SU-DHL-6 (cell line): ENCODE measurements at regions not wholly inside any gene's neighbourhood (a gene's known extent, or its start where the extent isn't known, plus 50 kb on each side); places are given as distances from the start of the nearest gene placed in this dataset.

ENCODE experiments used
- H2AFZ ChIP-seq: fragments of 200-600 bp; sonication (generic); 2 replicates; pipeline ENCODE4 v1.6.1; 2014; ENCODE audit warnings: low read depth, mild to moderate bottlenecking, moderate library complexity, mixed read lengths, antibody characterized with exemption, low read length; ENCODE audit not compliant: severe bottlenecking
- H3F3A ChIP-seq: fragments of 200-600 bp; shearing (Covaris generic); 2 replicates; pipeline ENCODE4 v1.6.0; 2016; ENCODE audit warnings: antibody characterized with exemption, mild to moderate bottlenecking; ENCODE audit not compliant: insufficient read depth
- H3K27ac ChIP-seq: fragments of 200-600 bp; sonication (generic); 2 replicates; pipeline ENCODE4 v1.5.1; 2016; ENCODE audit warnings: low read depth, mild to moderate bottlenecking, low read length, moderate library complexity, mixed read lengths
- H3K27me3 ChIP-seq: fragments of 200-600 bp; sonication (generic), shearing (Covaris generic); 2 replicates; pipeline ENCODE4 v1.6.0; 2014; ENCODE audit warnings: mild to moderate bottlenecking, low read length
- H3K36me3 ChIP-seq: fragments of 200-600 bp; sonication (generic); 2 replicates; pipeline ENCODE4 v1.6.1; 2014; ENCODE audit warnings: mild to moderate bottlenecking, low read length, mixed read lengths
- H3K4me2 ChIP-seq: fragments of 300-600, 200-600 bp; shearing (Covaris generic), sonication (generic); 2 replicates; pipeline ENCODE4 v1.6.0; 2014; ENCODE audit warnings: low read length, low read depth, mild to moderate bottlenecking; ENCODE audit not compliant: poor library complexity, severe bottlenecking
- H3K4me3 ChIP-seq: fragments of 200-600 bp; sonication (generic); 2 replicates; pipeline ENCODE4 v1.5.1; 2014; ENCODE audit warnings: antibody characterized with exemption, low read length, mild to moderate bottlenecking, mixed read lengths; ENCODE audit not compliant: insufficient read depth, poor library complexity, severe bottlenecking
- H3K79me2 ChIP-seq: fragments of 200-600 bp; sonication (generic); 2 replicates; pipeline ENCODE4 v1.6.1; 2014; ENCODE audit warnings: mild to moderate bottlenecking, low read length, moderate library complexity; ENCODE audit not compliant: insufficient read depth
- H3K9ac ChIP-seq: fragments of 200-600 bp; sonication (generic); 2 replicates; pipeline ENCODE4 v1.7.0; 2014; ENCODE audit warnings: mild to moderate bottlenecking, low read length
- H3K9me2 ChIP-seq: fragments of 200-600 bp; sonication (generic); replicated peaks from 2 replicates; pipeline ENCODE4 v1.6.1; 2014; ENCODE audit warnings: low read length; ENCODE audit not compliant: insufficient read depth
- H3K9me3 ChIP-seq: fragments of 200-600 bp; sonication (generic); 2 replicates; pipeline ENCODE4 v1.6.1; 2014; ENCODE audit warnings: low read length, mixed read lengths; ENCODE audit not compliant: insufficient read depth
- H4K20me1 ChIP-seq: fragments of 200-600 bp; sonication (generic); 2 replicates; pipeline ENCODE4 v1.6.1; 2014; ENCODE audit warnings: low read depth, mild to moderate bottlenecking, antibody characterized with exemption, low read length, moderate library complexity, mixed read lengths
- EZH2phosphoT487 ChIP-seq: fragments of 200-600 bp; sonication (generic), shearing (Covaris generic); conservative IDR thresholded peaks from 2 replicates; pipeline ENCODE4 v1.6.1; 2018; ENCODE audit warnings: mild to moderate bottlenecking, antibody characterized with exemption, low read length, moderate library complexity, mixed read lengths
- TF ChIP-seq, protein P1 (sequence below): fragments of 200-600 bp; sonication (generic); IDR thresholded peaks from one replicate; pipeline ENCODE4 v1.5.1; 2017; ENCODE audit warnings: antibody characterized with exemption, mild to moderate bottlenecking, low read length, moderate library complexity; ENCODE audit not compliant: insufficient read depth, poor library complexity, severe bottlenecking

DNA sequence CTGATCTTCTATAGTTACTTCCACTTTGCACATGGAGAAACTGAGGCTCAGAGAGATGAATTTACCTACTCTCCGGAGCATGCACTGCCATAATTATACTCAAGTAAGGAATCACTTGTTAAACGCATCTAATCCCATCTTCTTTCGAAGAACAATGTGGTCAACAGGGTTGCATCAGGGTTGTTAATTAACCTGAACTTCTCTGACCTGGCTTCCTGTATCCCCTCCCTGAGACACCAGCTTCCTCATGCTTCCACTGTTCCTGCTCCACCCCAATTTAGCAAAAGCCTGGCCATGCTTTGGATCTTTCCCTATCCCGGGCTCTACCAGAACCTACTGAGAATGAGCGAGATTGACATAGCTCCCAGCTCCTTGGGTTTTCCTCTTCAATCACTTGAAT, 136.7 kb downstream of the SMIM20 start:
- H2AFZ ChIP-seq: no peak overlapping the region
- TF ChIP-seq EZH2phosphoT487: no peak
- TF ChIP-seq, protein P1, sequence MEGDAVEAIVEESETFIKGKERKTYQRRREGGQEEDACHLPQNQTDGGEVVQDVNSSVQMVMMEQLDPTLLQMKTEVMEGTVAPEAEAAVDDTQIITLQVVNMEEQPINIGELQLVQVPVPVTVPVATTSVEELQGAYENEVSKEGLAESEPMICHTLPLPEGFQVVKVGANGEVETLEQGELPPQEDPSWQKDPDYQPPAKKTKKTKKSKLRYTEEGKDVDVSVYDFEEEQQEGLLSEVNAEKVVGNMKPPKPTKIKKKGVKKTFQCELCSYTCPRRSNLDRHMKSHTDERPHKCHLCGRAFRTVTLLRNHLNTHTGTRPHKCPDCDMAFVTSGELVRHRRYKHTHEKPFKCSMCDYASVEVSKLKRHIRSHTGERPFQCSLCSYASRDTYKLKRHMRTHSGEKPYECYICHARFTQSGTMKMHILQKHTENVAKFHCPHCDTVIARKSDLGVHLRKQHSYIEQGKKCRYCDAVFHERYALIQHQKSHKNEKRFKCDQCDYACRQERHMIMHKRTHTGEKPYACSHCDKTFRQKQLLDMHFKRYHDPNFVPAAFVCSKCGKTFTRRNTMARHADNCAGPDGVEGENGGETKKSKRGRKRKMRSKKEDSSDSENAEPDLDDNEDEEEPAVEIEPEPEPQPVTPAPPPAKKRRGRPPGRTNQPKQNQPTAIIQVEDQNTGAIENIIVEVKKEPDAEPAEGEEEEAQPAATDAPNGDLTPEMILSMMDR: no peak
- H3F3A ChIP-seq: no peaks in the 10 kb centered on the region
- no peak overlapping the region for H3K9ac ChIP-seq
- no peaks in the 10 kb centered on the region for H4K20me1 ChIP-seq
- H3K27me3 ChIP-seq: no peaks in the 10 kb centered on the region
- no peaks in the 10 kb centered on the region for H3K79me2 ChIP-seq
- H3K9me2 ChIP-seq: no peaks in the 10 kb centered on the region
- H3K4me2 ChIP-seq: no peak overlapping the region
- H3K9me3 ChIP-seq: no peaks in the 10 kb centered on the region
- H3K4me3 ChIP-seq: no peak overlapping the region
- no peak overlapping the region for H3K27ac ChIP-seq
- no peaks in the 10 kb centered on the region for H3K36me3 ChIP-seq

- no peak overlapping the region for H3K9ac ChIP-seq
- no peaks in the 10 kb centered on the region for H3K79me2 ChIP-seq
- H3K9me3 ChIP-seq: no peaks in the 10 kb centered on the region
- no peaks in the 10 kb centered on the region for H3K9me2 ChIP-seq
- H3K27ac ChIP-seq: no peak overlapping the region
- no peak overlapping the region for H3K4me2 ChIP-seq
- H4K20me1 ChIP-seq: no peaks in the 10 kb centered on the region
- no peak for TF ChIP-seq EZH2phosphoT487
- TF ChIP-seq, protein P1: no peak
- H3K4me3 ChIP-seq: no peak overlapping the region
- H3K36me3 ChIP-seq: no peaks in the 10 kb centered on the region
- no peak overlapping the region for H2AFZ ChIP-seq
- no peaks in the 10 kb centered on the region for H3F3A ChIP-seq
- no peaks in the 10 kb centered on the region for H3K27me3 ChIP-seq
Measured at GRCh38 chr4:26051240-26051639, 137.2 kb downstream of the SMIM20 start.

DNA sequence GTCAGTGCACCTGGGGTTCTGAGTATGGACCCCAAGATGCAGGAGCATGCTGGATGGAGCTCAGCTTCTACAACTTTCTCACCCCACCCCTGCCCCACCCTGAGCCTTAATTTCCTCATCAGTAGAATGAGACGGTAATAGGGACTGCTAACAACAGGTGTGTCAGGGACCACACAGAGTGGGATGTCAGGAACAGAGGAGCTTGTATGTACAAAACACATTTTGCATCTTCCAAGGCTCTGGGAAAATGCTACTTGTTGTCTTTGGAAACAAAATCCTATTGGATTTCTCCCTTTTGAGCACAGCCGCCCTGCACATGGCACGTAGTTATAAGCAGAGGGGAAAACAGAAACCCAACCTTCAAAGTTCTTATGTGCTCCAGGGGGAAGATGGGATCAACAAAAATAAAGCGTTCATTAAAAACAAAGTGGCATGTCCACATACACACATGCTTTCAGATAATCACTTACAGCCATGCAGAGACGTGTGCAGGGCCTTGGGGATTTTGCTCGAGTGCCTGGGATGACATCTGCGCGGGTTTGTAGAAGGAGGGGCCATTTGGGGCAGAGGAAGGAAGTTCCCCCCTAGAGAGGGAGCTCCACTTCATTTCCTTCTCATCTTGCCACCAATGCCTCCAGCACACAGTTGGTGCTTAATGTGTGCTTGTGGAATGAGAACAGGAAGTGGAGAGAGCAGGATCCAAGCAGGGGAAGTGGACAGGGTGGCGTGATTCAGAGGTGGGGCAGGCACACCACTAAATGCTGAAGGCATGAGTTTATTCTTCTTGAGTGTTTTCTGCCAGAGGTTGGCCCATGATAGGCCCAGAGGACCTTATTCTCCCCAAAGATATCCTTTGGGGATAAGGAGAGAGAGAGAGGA, 138.9 kb downstream of the SMIM20 start:
- Histone ChIP-seq H3K27ac (no peak overlapping the region), H3F3A (no peaks in the 10 kb centered on the region), H4K20me1 (no peaks in the 10 kb centered on the region), H2AFZ (no peak overlapping the region), H3K9me2 (no peaks in the 10 kb centered on the region), H3K36me3 (no peaks in the 10 kb centered on the region), H3K4me3 (no peak overlapping the region), H3K27me3 (no peaks in the 10 kb centered on the region), H3K4me2 (no peak overlapping the region), H3K9me3 (no peaks in the 10 kb centered on the region), H3K79me2 (no peaks in the 10 kb centered on the region), H3K9ac (no peak overlapping the region)
- TF ChIP-seq EZH2phosphoT487: no peak
- TF ChIP-seq, protein P1: no peak
